H1 (cell line): ENCODE measurements at regions not wholly inside any gene's neighbourhood (a gene's known extent, or its start where the extent isn't known, plus 50 kb on each side); places are given as distances from the start of the nearest gene placed in this dataset.

Experiments
- HDAC6 ChIP-seq: IDR thresholded peaks from one replicate; pipeline ENCODE4 v1.7.1; 2012; ENCODE audit warnings: low read depth, mild to moderate bottlenecking, inconsistent platforms, low read length, moderate library complexity
- TBP ChIP-seq: IDR thresholded peaks from 2 replicates; pipeline ENCODE4 v1.6.1; 2011; ENCODE audit warnings: low read depth, low read length, improper control_type of control experiment

DNA sequence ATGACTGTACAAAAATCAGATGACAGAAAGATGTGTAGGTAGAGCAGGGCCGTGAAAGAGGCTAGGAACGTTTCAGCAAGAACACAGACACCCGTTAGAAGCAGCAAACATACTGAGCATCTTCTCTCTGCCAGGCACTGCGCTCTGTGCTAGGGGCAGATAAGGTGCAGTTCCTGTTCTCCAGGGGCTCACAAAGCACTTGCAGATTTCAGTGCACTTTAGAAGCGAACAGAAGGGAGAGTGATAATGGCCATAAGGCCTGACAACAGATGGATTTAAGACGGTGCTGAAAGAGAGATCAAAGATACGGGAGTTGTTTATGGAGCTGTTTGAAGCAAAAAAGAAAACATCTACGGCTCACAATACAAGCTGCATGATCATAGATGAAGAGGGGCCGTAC lies 200.3 kb upstream of the FOXD3 start (continued):
- TF ChIP-seq HDAC6, result no peak
- no peak for TF ChIP-seq TBP
